Breast epithelium (tissue), 3 donors: ENCODE measurements at regions not wholly inside any gene's neighbourhood (a gene's known extent, or its start where the extent isn't known, plus 50 kb on each side); places are given as distances from the start of the nearest gene placed in this dataset.

Source experiments
- POLR2A ChIP-seq: fragments of 450-650 bp; IDR thresholded peaks from one replicate; pipeline ENCODE4 v1.6.1; 2016; ENCODE audit warnings: antibody characterized with exemption, mild to moderate bottlenecking, moderate library complexity
- TF ChIP-seq, protein P1 (sequence below), 3 donors: fragments of 450-650 bp; IDR thresholded peaks; one replicate each; pipeline ENCODE4 v1.5.1; 2016 to 2017; ENCODE audit warnings: antibody characterized with exemption in 3 of 3, mild to moderate bottlenecking in 3 of 3, moderate library complexity in 3 of 3

- TF ChIP-seq, protein P1, sequence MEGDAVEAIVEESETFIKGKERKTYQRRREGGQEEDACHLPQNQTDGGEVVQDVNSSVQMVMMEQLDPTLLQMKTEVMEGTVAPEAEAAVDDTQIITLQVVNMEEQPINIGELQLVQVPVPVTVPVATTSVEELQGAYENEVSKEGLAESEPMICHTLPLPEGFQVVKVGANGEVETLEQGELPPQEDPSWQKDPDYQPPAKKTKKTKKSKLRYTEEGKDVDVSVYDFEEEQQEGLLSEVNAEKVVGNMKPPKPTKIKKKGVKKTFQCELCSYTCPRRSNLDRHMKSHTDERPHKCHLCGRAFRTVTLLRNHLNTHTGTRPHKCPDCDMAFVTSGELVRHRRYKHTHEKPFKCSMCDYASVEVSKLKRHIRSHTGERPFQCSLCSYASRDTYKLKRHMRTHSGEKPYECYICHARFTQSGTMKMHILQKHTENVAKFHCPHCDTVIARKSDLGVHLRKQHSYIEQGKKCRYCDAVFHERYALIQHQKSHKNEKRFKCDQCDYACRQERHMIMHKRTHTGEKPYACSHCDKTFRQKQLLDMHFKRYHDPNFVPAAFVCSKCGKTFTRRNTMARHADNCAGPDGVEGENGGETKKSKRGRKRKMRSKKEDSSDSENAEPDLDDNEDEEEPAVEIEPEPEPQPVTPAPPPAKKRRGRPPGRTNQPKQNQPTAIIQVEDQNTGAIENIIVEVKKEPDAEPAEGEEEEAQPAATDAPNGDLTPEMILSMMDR (IDR thresholded peaks at IDR 0.05), result no peak
- no peak for TF ChIP-seq POLR2A
These were observed 493.5 kb upstream of the IMPG1 start for GRCh38 chr6:76565932-76566331.
